ENCODE measurements at regions not wholly inside any gene's neighbourhood (a gene's known extent, or its start where the extent isn't known, plus 50 kb on each side); places are given as distances from the start of the nearest gene placed in this dataset.

- no TSS peak for BruUV-seq (replicated peaks)
- H3K4me3 Mint-ChIP-seq (ENCODE audit: unreplicated experiment), result no peak overlapping the region
- H3K27me3 Mint-ChIP-seq (ENCODE audit: insufficient read depth, unreplicated experiment), result no peaks in the 10 kb centered on the region
- intact Hi-C loops (cut with micrococcal nuclease), result no loop called here
- H3K9me3 Mint-ChIP-seq (ENCODE audit: unreplicated experiment), result no peaks in the 10 kb centered on the region
- no peak for TF ChIP-seq CTCF (IDR thresholded peaks at IDR 0.05; ENCODE audit: unreplicated experiment)
- peaks cover 7% of the 10 kb centered on the region for H3K4me1 Mint-ChIP-seq (ENCODE audit: insufficient read depth, unreplicated experiment)
- no peak for DNase-seq (ENCODE audit: unreplicated experiment)
- ChIA-PET CTCF (interaction anchor here (0.9 to 2.4 kb wide), 3 partner anchors 12 to 282 kb away, joined by 5 to 13 read pairs (median 8); no protein-coding TSS in a partner anchor), POLR2A (no interaction called here)
- H3K36me3 Mint-ChIP-seq (ENCODE audit: insufficient read depth, unreplicated experiment), result no peaks in the 10 kb centered on the region
- no peak overlapping the region for H3K27ac Mint-ChIP-seq (ENCODE audit: low read depth, unreplicated experiment)
Observed at GRCh38 chr17:68184816-68185436, 62.9 kb upstream of the AMZ2 start.

GRCh38 chr17:68185820-68186219 lies 62.0 kb upstream of the AMZ2 start:
- no peaks in the 10 kb centered on the region for H3K9me3 Mint-ChIP-seq (ENCODE audit: unreplicated experiment)
- no peak overlapping the region for H3K27ac Mint-ChIP-seq (ENCODE audit: low read depth, unreplicated experiment)
- ChIA-PET CTCF (interaction anchor here (0.5 to 3.4 kb wide), 4 partner anchors 13 to 128 kb away, joined by 4 to 13 read pairs (median 8); no protein-coding TSS in a partner anchor), POLR2A (interaction anchor here (0.6 kb wide), 1 partner anchor 11 kb away, joined by 3 read pairs; no protein-coding TSS in a partner anchor)
- no peak for TF ChIP-seq CTCF (IDR thresholded peaks at IDR 0.05; ENCODE audit: unreplicated experiment)
- H3K27me3 Mint-ChIP-seq (ENCODE audit: insufficient read depth, unreplicated experiment), result no peaks in the 10 kb centered on the region
- H3K36me3 Mint-ChIP-seq (ENCODE audit: insufficient read depth, unreplicated experiment), result no peaks in the 10 kb centered on the region
- DNase-seq (ENCODE audit: unreplicated experiment), result no peak
- intact Hi-C loops (cut with micrococcal nuclease), result no loop called here
- peaks cover 7% of the 10 kb centered on the region for H3K4me1 Mint-ChIP-seq (ENCODE audit: insufficient read depth, unreplicated experiment)
- BruUV-seq (replicated peaks), result no TSS peak
- no peak overlapping the region for H3K4me3 Mint-ChIP-seq (ENCODE audit: unreplicated experiment)

GRCh38 chr17:68190495-68190894 lies 57.3 kb upstream of the AMZ2 start:
- no peaks in the 10 kb centered on the region for H3K36me3 Mint-ChIP-seq (ENCODE audit: insufficient read depth, unreplicated experiment)
- no TSS peak for BruUV-seq (replicated peaks)
- no peak overlapping the region for H3K27ac Mint-ChIP-seq (ENCODE audit: low read depth, unreplicated experiment)
- H3K4me3 Mint-ChIP-seq (ENCODE audit: unreplicated experiment), result no peak overlapping the region
- no peak for TF ChIP-seq CTCF (IDR thresholded peaks at IDR 0.05; ENCODE audit: unreplicated experiment)
- DNase-seq (ENCODE audit: unreplicated experiment), result no peak
- H3K9me3 Mint-ChIP-seq (ENCODE audit: unreplicated experiment), result no peaks in the 10 kb centered on the region
- ChIA-PET CTCF (no interaction called here), POLR2A (no interaction called here)
- peaks cover 39% of the 10 kb centered on the region for H3K27me3 Mint-ChIP-seq (ENCODE audit: insufficient read depth, unreplicated experiment)
- intact Hi-C loops (cut with micrococcal nuclease), result no loop called here
- H3K4me1 Mint-ChIP-seq (ENCODE audit: insufficient read depth, unreplicated experiment), result no peaks in the 10 kb centered on the region

- Mint-ChIP-seq H3K9me3 (ENCODE audit: unreplicated experiment) (no peaks in the 10 kb centered on the region), H3K4me3 (ENCODE audit: unreplicated experiment) (peak overlapping the region; percentile 46), H3K27me3 (ENCODE audit: insufficient read depth, unreplicated experiment) (peaks cover 80% of the 10 kb centered on the region), H3K4me1 (ENCODE audit: insufficient read depth, unreplicated experiment) (no peaks in the 10 kb centered on the region), H3K27ac (ENCODE audit: low read depth, unreplicated experiment) (no peak overlapping the region), H3K36me3 (ENCODE audit: insufficient read depth, unreplicated experiment) (no peaks in the 10 kb centered on the region)
- TF ChIP-seq CTCF (IDR thresholded peaks at IDR 0.05; ENCODE audit: unreplicated experiment), result no peak
- POLR2A ChIA-PET, result no interaction called here
- intact Hi-C loops (cut with micrococcal nuclease), result no loop called here
- no TSS peak for BruUV-seq (replicated peaks)
- peak; percentile 31 for DNase-seq (ENCODE audit: unreplicated experiment)
- CTCF ChIA-PET, result interaction anchor here (1.0 to 1.3 kb wide), 2 partner anchors 24 to 69 kb away, joined by 3 to 4 read pairs; no protein-coding TSS in a partner anchor
Observed at GRCh38 chr17:68195667-68196393, 52.0 kb upstream of the AMZ2 start.

All from MCF 10A (cell line).